COLO668 (cell line): ENCODE measurements at regions not wholly inside any gene's neighbourhood (a gene's known extent, or its start where the extent isn't known, plus 50 kb on each side); places are given as distances from the start of the nearest gene placed in this dataset.

Experiments used
- DNase-seq: peaks from one replicate; lab custom pipeline; 2025; ENCODE audit not compliant: unreplicated experiment; lab: John Stamatoyannopoulos, UW

GRCh38 chr9:1201262-1201661 is 151.1 kb downstream of the DMRT2 start:
- no peak for DNase-seq

- DNase-seq = no peak
These were observed 151.7 kb downstream of the DMRT2 start for GRCh38 chr9:1201901-1202300.

DNA sequence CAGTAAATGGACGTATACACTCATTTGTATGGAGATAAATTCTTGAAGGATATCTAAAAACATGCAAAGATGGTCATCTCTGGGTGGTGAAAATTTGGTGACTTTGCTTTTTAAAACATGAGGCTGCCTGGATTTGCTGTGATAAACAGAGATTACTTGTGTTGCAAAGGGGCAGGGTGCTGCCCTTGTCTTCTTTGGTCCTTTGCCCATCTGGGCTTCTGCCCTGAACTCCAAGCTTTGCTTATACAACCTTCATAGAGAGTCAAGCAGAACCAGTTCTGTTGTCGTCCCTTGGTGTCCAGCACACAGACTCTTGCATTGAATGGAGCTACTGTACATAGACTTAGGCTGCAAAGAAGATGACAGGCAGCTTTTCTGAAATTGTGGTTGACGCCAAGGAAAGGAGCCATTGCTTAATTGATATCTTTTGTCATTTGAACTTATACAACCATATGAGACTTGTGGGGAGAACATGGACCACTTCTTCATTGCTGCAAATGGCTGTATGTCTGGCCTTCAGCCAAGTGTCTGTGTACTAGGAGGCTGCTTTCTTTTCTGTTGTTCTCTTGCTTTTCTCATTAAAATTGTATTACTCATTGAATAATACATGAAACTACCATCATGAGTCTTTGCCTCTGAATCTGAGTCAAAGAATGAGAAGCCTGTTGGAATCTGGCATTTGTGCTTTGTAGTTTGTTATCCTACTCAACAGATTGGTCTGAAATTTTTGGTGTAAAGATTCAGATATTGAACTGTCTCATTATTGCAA is 152.5 kb downstream of the DMRT2 start:
- DNase-seq = no peak

GRCh38 chr9:1207686-1208085 is 157.5 kb downstream of the DMRT2 start:
- DNase-seq = no peak

DNA sequence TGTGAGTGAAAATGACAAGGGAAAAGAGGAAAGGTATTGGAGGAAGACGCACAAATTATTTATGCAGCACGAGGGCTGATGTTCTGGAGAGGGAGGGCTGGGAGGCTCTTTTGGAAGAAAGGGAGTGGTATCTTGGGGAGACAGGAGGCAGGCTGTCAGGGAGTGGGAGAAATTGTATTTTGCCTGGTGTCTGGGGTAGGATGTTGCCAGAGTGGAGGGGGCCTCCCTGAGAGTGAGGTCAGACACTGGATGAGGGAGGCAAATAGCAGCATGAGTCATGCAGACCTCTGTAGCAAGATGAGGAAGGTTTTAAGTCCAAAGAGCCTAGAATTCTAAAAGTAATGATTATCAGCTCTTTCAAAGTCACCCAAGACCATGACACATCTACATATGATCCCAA is 158.0 kb downstream of the DMRT2 start:
- no peak for DNase-seq

DNA sequence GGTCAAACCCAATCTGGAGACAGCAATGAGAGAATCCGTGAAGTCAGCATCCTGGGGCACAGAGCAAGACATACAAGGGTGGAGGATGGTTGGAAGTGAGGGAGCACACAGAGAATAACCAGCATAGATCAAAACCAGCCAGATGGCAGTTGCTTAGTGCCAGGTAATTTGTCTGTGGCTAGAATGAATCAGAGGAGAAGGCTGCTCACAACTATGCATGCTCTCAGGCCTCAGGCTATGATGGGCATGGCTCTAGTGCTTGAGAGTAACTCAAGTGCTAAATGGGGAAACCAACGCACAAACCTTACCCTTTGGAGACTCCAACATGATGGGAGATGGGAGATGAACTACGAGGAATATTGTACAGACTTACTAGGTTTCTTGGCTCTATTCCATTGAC is 160.8 kb downstream of the DMRT2 start:
- DNase-seq = no peak

DNA sequence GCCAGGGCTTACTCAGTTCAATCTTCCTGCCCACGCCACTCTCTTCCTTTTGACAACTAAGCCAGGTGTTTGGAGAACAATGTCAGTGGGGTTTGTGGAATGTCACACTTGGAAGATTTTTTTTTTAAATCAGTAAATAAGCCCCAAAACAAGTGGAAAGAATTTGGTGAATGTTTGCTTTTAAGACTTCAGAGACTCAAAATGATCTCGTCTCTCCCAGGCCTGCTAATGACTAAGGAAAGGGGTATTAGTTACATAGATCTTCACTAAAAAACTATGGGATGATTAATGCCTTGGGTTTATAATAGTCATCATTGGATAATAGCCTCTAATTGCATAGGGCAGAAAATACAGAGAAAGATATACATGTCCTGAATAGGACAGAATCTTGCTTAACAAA is 166.4 kb downstream of the DMRT2 start:
- DNase-seq = no peak

DNA sequence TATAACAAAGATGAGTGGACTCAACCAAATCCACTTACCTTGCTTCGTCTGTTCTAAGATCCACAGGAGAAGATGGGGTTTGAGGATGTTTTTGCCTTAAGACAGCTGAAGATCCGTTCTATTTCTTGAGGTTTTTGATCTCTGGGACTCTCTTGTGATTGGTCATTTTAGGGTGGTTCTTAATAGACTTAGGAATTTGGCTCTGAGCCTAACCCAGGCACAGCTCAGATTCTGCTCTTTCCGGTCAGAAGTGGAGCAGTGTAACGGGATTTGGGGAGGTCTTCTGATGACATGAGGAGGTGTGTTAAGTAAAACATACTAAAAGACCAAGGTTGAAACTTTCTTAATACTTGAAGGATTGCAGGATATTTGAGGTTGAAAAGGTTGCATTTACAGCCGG is 166.9 kb downstream of the DMRT2 start:
- no peak for DNase-seq

GRCh38 chr9:1219284-1219683 is 169.1 kb downstream of the DMRT2 start:
- DNase-seq = no peak

DNA sequence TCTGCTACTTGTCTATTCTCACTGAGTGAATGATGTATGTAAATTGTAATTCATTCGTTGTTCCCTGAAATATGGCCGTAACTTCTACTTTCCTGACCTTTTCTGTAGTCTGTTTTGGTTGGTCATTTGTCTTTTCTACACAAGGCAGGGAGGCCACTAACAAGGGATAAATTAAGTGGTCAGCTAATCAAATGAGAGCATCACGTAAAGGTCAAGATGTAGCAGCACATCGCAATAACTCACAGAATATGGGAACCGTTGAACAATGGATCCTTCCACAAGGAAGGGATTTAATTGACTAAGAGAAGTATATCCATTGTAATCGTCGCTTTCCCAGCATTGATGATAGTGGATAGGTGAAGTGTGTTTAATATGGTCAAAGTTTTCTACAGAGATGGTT is 171.1 kb downstream of the DMRT2 start:
- no peak for DNase-seq

DNA sequence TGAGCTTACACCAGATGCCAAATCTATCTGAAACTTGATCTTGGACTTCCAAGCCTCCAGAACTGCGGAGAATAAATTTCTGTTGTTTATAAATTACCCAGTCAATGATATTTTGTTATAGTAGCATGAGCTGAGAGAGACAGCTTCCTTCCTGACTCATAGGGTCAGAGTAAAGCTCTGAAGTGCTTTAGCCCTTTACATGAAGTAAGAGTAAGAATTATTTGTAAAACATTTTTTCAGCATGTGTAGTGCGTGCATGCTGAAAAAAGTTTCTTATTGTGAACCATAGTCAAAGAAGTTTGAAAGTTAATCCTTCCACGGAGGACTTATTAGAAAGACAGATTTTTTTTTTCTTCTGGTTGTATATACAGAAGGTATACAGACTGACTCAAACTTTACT is 172.4 kb downstream of the DMRT2 start:
- DNase-seq = no peak

- no peak for DNase-seq
These were observed 182.1 kb downstream of the DMRT2 start for GRCh38 chr9:1231998-1232919.

DNA sequence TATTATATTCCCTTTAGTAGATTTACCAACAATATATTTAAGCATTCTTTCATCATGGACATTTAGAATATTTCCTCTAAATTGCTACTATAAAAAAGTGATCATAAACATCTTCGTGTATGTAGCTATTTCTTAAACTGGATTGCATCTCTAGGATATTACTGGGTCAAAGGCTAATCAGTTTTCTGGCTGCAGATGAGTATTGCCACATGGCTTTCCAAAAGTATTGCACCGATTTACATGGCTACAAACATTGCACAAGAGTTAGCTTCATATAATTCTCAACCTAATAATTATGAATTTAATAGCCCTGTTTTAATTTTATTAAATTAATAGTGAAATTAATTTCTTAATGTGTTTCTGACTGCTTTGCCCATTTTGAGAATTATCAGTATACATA is 183.4 kb downstream of the DMRT2 start:
- DNase-seq = no peak

DNA sequence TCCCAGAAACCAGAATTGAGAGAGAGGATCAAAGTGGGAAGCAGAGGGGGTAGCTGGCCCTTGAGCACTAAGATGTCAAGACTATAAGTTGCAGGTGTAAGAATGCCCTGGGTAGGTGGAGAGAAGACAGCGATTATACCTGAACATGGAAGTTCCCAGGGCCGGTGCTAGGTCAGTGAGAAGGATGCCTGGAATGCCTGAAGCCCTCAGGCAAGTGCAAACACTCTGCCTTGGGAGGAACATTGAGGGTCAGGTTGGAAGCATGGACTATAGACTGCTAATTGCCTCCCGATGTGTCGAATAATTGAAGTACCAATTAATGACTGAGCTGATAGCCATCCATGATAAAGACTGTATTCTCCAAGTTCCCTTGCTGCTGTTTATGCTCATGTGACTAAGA is 185.5 kb downstream of the DMRT2 start:
- no peak for DNase-seq

DNA sequence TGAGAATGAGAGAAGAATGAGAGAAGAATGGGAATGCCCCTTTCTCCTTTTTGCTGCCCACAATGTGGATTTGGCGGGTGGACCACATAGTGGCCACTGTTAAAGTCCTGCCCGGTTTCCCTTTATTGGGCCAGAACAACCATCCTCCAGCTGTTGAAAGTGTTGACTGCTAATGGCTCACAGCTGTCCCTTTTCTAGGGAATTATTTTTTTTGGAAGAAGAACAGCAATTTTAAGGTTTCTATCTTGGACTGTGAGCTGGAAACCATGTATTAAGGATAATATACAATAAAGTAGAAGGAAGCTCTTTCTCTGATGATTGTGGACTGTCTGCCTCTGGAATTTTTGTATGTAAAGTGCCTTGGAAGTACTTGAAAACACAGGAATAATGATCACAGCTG is 185.9 kb downstream of the DMRT2 start:
- no peak for DNase-seq

DNA sequence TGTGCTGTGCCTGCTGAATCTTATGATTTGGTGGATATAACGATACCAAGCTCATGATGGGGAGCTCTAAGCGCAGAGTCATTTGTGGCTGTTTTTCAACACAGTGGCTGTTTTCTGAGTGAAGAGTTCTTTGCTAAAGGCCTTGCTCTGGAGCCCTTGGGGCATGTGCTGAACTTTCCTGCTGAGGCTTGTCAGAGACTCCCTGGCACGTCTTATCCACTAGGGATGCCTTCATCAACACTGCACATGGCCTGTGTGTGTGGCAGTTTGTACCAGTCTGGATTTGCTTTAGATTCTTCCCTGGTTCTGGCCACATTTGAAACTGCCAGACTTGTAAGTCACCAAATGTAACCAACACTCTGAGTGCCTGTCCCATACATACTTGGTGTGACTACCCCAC is 188.2 kb downstream of the DMRT2 start:
- DNase-seq = no peak

- DNase-seq = no peak
These were observed 198.6 kb downstream of the DMRT2 start for GRCh38 chr9:1248743-1249142.

- DNase-seq = no peak
These were observed 203.2 kb downstream of the DMRT2 start for GRCh38 chr9:1253064-1253979.

DNA sequence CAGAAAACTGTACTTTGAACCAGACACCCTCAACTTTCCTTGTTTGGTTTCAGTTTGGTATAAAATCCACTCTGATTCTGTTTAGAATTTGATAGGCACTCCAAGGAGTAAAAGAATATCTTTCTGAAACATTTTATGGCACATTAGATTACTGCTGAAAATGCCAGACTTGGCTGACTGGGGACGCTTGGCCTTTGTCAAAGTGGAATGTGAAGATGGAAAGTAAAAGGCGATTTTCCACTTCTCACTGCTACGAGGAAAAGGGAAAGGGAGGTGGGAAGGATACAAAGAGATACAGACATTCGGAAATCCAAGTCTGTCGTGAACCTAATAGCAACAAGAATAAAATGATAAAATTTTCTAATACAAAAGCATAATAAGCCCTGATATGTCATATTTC is 203.9 kb downstream of the DMRT2 start:
- no peak for DNase-seq

DNA sequence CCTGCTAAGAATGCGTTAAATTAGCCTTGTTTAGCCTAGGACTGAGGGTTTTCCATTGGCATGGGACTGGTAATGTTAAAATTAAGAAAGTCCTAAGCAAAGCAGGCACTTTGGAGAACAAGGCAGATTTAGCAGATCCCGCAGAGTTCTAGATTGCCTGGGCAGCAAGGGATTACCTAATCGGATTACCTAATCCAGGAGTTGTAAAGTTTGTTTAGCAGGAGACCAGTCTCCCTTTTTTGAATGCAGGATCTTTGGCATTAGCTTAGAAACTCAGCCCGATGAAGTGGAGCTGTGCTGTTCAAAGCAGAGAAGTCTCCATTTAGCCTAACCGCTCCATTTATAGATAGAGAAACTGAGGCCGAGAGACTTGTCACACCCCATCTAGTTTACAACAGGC is 206.0 kb downstream of the DMRT2 start:
- no peak for DNase-seq

DNA sequence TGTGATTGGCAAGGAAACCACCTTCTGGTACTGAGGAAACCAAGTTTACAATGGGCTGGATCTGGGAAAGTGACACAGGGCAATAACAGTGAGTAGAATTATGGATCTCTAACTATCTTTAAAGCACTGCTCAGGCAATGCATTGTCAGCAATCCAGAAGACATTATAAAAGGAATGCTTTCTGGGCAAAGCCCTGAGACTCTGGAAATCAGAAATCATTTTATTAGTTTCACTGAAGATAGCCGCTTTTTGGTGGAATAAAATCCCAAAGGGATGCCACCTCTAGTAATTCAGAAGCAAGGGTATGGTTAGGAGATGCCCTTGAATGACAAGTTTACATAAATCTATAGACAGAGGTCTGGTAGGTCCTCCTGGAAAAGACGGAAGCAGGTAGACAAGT is 211.1 kb downstream of the DMRT2 start:
- DNase-seq = no peak
